Fibroblast of skin of right quadriceps (primary cell): ENCODE measurements at regions not wholly inside any gene's neighbourhood (a gene's known extent, or its start where the extent isn't known, plus 50 kb on each side); places are given as distances from the start of the nearest gene placed in this dataset.
A peak's percentile ranks its signal among the peaks of the same experiment; 100 is the strongest.
"Not testable (repeated sequence)": the region's sequence is repeated elsewhere in the genome, so short reads cannot be mapped to it uniquely, and the experiment has no call there.

Source experiments
- DNase-seq: peaks from one replicate; pipeline ENCODE4 v3.0.0-alpha.2; 2013

GRCh38 chr5:98328015-98328414 lies 445.4 kb upstream of the RGMB start:
- no peak for DNase-seq

- no peak for DNase-seq
These were observed 442.6 kb upstream of the RGMB start for GRCh38 chr5:98330871-98331270.

- DNase-seq: no peak
These were observed 439.5 kb upstream of the RGMB start for GRCh38 chr5:98333921-98334320.

- DNase-seq: no peak
These were observed 438.5 kb upstream of the RGMB start for GRCh38 chr5:98334946-98335345.

- DNase-seq: no peak
These were observed 434.2 kb upstream of the RGMB start for GRCh38 chr5:98339141-98339848.

- peak; percentile 97 for DNase-seq
These were observed 432.1 kb upstream of the RGMB start for GRCh38 chr5:98341038-98342032.

GRCh38 chr5:98342958-98343660 lies 430.4 kb upstream of the RGMB start:
- not testable (repeated sequence) for DNase-seq

GRCh38 chr5:98349251-98349989 lies 424.0 kb upstream of the RGMB start:
- DNase-seq: peak; percentile 90

GRCh38 chr5:98349990-98350365 lies 423.5 kb upstream of the RGMB start:
- no peak for DNase-seq

GRCh38 chr5:98354922-98355321 lies 418.5 kb upstream of the RGMB start:
- no peak for DNase-seq

- DNase-seq: no peak
These were observed 412.9 kb upstream of the RGMB start for GRCh38 chr5:98360548-98360947.

- DNase-seq: no peak
These were observed 410.3 kb upstream of the RGMB start for GRCh38 chr5:98363157-98363556.

GRCh38 chr5:98364549-98364948 lies 408.9 kb upstream of the RGMB start:
- DNase-seq: no peak

GRCh38 chr5:98365126-98365525 lies 408.3 kb upstream of the RGMB start:
- DNase-seq: no peak

GRCh38 chr5:98368141-98368540 lies 405.3 kb upstream of the RGMB start:
- DNase-seq: no peak

GRCh38 chr5:98372351-98372750 lies 401.1 kb upstream of the RGMB start:
- DNase-seq: no peak

GRCh38 chr5:98391921-98392625 lies 381.4 kb upstream of the RGMB start:
- DNase-seq: no peak

- not testable (repeated sequence) for DNase-seq
These were observed 380.3 kb upstream of the RGMB start for GRCh38 chr5:98393205-98393604.

GRCh38 chr5:98397081-98397480 lies 376.4 kb upstream of the RGMB start:
- peak; percentile 92 for DNase-seq

GRCh38 chr5:98398465-98398864 lies 375.0 kb upstream of the RGMB start:
- no peak for DNase-seq

- DNase-seq: peak; percentile 32
These were observed 371.8 kb upstream of the RGMB start for GRCh38 chr5:98401656-98402055.

GRCh38 chr5:98402130-98402529 lies 371.3 kb upstream of the RGMB start:
- no peak for DNase-seq
